DND-41 (cell line): ENCODE measurements at regions not wholly inside any gene's neighbourhood (a gene's known extent, or its start where the extent isn't known, plus 50 kb on each side); places are given as distances from the start of the nearest gene placed in this dataset.

Experiments
- EZH2 ChIP-seq: IDR thresholded peaks from 3 replicates; pipeline ENCODE4 v1.6.1; 2012; ENCODE audit warnings: borderline replicate concordance, low read depth, mild to moderate bottlenecking, moderate library complexity, low read length, inconsistent platforms; ENCODE audit not compliant: severe bottlenecking
- TF ChIP-seq, protein P1 (sequence below): IDR thresholded peaks from 2 replicates; pipeline ENCODE4 v1.5.1; 2012; ENCODE audit warnings: borderline replicate concordance, low read length, moderate library complexity, mild to moderate bottlenecking; ENCODE audit not compliant: poor library complexity, severe bottlenecking; ENCODE audit errors: extremely low read depth

DNA sequence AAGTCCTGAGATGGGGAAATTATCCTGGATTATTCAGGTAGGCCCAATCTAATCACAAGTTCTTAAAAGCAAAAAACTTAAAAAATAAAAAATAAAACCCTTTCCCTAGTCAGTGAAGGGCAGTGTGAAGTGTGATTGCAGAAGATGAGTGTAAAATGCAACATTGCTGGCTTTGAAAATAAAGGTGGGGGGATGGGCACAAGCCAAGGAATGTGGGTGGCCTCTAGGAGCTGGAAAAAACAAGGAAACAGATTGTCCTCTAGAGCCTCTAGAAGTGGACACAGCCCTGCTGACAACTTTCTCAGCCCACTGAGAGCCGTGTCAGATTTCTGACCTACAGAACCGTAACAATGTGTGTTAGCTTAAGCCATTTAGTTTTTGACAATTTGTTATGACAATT is 184.3 kb upstream of the HNRNPA3 start:
- TF ChIP-seq, protein P1, sequence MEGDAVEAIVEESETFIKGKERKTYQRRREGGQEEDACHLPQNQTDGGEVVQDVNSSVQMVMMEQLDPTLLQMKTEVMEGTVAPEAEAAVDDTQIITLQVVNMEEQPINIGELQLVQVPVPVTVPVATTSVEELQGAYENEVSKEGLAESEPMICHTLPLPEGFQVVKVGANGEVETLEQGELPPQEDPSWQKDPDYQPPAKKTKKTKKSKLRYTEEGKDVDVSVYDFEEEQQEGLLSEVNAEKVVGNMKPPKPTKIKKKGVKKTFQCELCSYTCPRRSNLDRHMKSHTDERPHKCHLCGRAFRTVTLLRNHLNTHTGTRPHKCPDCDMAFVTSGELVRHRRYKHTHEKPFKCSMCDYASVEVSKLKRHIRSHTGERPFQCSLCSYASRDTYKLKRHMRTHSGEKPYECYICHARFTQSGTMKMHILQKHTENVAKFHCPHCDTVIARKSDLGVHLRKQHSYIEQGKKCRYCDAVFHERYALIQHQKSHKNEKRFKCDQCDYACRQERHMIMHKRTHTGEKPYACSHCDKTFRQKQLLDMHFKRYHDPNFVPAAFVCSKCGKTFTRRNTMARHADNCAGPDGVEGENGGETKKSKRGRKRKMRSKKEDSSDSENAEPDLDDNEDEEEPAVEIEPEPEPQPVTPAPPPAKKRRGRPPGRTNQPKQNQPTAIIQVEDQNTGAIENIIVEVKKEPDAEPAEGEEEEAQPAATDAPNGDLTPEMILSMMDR = no peak
- TF ChIP-seq EZH2 = no peak
